ENCODE measurements at regions not wholly inside any gene's neighbourhood (a gene's known extent, or its start where the extent isn't known, plus 50 kb on each side); places are given as distances from the start of the nearest gene placed in this dataset.
"Not testable (repeated sequence)": the region's sequence is repeated elsewhere in the genome, so short reads cannot be mapped to it uniquely, and the experiment has no call there.

DNA sequence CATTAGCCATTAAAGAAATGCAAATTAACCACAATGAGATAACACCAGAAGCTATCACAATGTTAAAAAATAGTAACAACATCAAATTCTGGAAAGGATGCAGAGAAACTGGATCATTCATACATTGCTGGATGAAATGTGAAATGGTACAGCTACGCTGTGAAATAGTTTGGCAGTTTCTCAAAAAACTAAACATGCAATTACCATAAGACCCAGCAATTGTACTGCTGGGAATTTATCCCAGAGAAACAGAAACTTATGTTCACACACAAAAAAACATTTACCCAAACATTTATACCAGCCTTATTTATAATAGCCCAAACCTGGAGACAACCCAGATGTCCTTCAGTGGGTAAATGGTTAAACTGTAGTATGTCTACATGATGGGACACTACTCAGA, 592.9 kb downstream of the ZNF608 start:
- DNase-seq: no peak

DNA sequence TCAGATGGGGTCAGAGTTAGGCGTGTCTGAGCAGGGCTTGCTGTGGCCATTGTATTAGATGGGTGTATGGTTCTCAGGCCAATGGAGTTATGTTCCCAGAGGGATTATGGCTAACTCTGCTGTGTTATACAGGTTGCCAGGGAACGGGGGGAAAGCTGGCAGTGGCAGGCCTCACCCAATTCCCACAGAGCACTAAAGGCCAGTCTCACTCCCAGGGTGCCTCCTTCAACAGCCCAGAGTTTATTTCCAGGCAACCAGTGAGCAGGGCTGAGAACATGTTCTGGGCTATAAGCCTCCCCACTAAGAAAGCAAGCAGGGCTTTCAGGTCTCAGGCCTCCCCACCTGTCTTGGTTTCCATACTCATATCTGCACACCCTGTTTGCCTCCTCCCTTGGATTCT, 597.9 kb downstream of the ZNF608 start:
- DNase-seq: no peak

DNA sequence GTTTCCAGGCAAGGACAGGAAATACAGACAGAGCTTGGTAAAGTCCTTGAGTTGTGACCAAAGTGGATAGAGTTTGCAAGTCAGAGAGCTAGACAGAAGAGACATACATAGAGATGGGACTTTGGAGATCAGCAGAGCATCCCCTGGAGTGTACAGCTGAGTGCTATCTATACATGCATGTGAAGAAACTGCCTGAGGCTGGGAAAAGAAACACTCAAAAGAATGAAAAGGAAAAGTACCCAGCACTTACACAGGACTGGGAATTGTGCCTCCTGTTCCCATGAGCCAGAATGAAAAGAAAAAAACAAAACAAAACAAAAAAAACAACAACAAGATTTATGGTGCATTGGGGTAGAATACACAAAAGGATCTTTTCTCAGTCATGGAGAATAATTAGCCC, 606.4 kb downstream of the ZNF608 start:
- no peak for DNase-seq

DNA sequence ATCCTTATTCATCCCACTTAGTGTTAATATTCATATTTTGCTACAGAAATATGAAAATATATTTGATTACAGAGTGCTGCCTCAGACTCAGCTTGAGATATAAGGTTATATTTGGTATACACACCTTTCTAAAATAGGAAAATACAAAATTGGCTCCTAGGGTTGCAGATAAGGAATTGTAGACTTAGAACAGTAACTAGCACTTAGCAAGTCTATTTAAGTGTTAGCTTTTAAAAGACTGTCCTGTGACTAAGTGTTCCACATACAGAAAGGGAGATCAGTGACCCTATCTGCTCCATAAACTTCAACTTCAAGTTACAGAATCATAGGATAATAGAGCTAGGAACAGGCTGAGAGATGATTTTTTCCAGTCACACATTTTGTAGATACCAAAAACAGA, 607.0 kb downstream of the ZNF608 start:
- DNase-seq: no peak

DNA sequence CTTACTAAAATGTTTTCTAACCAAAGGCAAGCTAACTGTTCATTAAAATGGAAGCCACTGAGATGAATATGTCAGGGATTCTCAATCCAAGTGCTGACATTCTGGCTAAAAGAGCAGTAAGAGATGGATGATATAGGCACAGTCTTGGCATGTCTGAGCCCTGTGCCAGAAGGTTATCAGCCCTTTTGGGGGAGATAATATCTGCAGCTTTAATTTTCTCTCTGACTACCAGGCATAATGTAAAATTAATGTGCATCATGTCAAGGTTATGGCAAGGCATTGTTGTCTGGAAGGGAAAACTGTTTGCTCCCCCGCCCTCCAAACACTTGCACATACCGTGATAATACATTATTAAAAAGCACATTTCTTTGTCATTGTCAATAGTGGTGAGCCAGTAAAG, 609.8 kb downstream of the ZNF608 start:
- peak; percentile 25 for DNase-seq

DNA sequence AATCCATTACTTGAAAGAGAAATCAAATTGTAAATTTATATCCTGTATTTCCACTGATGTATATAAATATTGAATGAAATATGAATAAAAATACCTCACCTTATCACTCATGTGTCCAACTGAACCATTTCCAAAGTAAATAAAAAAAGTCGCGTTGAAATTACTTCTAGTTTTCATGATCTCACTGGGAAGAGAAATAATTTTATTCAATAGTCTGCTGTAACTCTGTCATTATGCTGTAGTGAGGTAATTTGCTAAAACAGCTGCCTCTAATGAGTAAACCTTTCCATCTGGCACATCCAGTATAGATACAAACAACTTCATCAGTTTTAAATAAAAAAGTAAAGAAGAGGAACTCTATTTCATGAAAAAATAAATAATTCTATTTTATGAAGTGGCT, 611.5 kb downstream of the ZNF608 start:
- peak; percentile 32 for DNase-seq

DNA sequence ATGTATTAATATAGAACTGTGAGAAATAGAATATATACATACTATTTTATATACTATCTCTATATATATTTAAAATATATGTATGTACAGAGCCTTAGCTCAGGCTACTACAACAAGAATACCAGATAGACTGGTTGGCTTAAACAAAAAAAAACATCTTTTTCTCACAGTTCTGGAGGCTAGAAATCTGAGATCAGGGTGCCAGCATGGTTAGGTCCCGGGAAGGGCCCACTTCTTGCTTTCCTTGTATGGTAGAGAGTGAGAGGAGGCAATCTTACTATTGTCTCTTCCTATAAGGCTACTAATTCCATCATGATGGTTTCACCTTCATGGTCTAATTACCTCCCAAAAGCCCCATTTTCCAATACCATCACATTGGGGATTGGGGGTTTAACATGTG, 613.0 kb downstream of the ZNF608 start:
- no peak for DNase-seq

DNA sequence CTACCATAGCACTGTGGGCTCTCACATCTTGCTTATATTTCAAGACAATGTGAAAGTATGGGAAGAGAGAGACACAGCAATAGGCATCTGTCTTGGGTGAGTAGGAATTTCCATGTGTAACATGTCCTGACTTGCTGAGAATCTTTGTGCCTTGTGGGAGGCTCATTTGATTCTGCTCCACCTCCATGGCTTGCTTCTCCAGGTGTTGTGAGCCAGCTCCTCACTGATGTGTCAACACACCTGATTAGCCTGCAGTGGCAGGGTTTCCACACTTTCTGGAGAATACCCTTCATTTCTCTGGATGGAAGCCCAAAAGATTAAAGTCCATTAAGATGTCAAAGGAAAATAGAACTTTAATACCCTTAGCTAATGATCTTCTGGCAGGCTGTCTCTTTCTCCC, 613.6 kb downstream of the ZNF608 start:
- peak; percentile 43 for DNase-seq

DNA sequence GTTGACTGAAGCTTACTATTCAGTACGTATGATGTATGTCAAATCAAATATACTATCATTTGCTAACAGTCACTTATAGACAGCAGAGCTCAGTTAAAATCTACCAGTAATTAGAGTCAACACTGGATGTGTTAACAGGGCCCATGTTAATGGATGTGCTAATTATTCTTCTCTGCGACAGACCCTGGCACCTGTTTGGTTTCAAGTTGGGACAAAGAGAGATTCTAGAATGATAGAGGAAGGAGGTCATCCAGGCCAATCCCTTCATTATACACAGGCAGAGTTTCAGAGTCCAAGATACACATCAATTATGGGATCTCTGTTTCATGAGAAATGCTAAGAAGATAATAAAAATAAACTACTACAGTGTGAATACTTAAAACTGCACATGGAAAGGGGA, 615.0 kb downstream of the ZNF608 start:
- peak; percentile 85 for DNase-seq

DNA sequence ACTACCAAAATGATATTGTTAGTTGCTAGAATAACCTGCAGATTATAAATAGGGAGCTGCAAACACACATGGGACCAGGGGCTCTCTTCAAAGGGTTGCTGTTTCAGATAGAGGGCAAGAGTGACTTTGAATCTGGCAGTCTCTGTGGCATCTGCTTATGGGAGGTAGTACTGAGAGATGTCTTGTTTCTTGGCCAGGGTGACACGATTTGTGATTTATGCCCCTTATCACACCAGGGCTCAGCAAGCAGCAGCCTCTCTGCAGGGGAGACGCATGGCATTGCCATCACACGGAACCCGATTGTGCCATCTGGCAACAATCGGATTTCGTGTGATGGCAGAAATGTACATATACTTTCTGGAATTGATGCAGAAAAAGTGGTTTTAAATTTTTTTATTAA, 615.6 kb downstream of the ZNF608 start:
- DNase-seq: peak; percentile 63

DNA sequence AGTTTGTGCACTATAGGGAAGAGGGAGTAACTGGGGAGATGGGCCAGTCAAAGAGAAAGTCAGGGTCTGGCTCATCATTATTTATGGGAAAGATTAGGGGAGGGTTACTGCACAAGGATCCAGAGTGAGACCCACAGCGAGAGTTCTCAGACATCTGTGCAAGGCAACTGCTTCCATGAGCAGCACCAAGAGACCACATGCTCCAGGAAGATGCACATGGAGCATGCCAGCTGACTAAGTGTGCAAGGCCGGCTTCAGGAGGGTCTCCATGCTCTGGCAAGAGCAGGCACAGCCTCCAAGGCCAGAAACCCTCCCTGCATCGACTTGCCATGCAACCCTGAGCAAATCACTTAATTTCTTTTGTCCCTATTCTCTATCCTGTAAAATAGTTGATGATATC, 616.9 kb downstream of the CSNK1G3 start:
- no peak for DNase-seq

DNA sequence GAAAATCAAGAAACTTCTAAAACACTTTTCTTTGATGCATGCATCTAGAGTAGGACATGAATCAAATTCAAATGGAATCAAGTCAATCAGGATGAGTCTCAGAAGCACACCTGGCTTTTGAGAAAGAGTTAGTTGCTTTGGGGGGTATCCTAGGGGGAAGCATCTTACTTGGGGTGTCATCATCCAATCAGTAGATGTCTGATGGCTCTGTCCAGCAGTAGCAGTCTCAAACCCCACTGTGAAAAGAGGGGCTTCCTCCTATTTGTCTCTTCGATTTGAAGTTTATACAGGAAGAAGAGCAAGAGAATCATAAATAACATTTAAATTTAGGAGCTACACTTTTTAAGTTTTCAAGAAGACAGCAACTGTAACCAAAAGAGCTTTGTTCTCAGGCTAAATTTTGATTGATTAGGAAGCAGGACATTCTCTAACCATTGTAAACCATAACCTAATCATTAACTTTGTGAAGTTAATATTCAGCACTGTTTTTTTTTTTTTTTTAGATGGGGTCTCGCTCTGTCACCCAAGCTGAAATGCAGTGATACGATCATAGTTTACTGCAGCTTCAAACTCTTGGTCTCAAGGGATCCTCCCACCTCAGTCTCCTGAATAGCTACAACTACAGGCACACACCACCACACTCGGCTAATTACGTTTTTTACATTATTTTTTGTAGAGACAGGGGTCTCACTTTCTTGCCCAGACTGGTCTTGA, 614.7 kb downstream of the CSNK1G3 start:
- no peak for DNase-seq

DNA sequence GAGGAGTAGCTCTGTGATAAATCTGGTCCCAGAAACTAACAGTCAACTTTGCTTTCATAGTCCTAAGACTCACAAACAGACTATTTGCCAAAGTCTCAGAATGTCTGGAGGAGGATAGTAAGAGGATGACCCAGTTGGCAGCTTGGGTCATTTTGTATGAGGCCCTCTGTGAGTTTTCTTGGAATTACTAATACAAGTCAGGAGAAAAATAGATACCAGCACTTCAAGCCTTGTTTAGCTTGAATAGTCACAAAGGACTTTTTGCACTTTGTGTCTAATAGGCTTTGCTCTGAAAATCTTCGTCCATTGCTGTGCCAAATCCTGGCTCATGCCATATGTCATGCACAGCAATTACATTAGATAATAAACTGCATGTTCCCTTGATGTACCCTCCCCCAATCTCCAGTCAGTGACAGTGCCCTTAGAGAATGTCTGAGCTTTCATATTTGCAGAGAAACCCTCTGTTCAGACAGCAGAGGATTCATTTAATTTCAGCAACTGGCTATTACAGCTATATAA, 612.8 kb downstream of the CSNK1G3 start:
- DNase-seq: no peak

DNA sequence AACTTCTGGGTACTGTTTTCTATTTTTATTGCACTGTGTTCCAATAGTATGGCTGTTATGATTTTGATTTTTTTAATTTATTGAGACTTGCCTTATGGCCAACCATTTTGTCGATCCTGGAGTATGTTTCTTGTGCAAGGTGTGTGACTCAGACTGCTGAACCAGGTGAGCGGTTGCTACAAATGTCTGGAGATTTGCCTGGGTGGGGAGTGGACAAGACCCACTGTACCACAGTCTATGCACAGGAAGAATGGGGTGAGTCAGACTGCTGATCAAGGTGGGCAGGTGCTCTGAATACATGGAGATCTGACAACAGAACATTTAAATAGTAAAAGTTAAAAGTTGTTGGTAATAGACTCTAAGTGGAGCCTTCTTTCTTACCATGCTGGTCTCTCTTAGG, 609.2 kb downstream of the CSNK1G3 start:
- no peak for DNase-seq

DNA sequence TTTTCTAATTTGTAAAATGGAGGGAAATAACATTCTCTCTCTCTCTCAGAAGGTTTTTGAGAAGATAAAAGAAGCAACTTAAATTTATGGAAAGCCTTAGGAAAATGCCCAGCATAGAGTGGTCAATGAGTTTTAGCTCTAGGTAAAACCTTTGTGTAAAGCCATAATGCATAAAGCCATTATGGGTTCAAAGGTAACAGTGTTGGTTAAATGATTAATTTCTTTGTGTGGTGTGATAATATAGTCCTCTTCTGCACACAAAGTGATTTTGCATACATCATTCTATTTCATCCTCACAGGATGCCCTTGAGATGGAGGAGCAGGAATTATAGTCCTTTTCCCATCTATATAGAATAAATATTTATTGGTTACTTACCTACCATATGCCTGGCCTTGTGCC, 602.9 kb downstream of the CSNK1G3 start:
- DNase-seq: no peak

DNA sequence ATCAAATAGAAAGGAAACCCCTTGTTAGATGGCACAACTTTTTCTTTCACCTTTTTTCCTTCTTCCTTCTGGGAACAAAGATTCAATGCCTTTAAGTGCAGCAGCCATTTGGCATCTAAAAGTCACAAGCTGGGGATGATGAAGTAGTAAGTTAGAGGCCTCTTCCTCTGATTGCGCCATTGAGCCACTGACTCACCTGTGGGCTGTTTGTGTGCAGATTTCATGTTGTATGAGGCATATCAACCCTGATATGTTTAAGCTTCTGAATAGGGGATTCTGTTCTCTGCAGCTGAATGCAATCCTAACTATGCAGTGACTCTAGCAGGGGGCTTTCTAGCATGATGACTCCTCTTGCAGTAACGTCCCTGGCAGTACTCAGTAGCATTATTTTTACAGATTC, 599.9 kb downstream of the CSNK1G3 start:
- DNase-seq: no peak

DNA sequence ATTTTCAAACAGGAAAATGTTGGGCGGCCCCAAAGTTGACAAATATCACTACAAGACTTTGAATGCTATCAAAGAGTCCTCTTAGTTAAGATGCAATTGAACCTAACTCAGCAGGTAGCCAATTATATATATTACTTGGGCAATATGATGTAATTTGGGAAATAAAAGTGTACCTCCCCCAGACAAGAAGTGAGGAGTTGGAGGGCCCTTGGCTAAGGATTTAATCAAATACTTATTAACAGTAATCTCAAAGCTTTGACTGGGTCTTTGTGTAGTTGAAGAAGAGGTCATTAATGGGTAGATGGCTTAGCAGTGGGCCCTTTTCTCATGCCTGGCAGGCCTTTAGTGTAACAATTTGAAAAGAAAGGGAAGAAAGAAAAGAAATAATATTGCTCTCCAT, 599.0 kb downstream of the CSNK1G3 start:
- DNase-seq: no peak

DNA sequence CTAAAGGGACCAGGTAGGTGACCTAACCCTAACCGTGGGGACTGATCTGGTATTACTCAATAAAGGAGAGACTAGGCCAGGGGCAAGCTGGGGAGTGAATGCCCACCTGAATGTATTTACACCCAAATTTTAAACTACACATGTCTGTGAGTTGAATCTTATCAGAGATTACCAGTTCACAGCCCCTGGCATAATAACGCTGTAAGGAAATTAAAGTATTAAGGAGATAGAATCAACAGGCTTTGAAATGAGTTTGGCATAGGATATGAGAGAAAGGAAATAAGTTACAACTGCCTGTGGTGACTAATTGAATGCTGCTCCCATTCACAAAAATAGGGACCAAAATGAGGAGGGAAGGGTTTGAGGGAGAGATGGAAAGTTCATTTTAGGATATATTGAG, 593.3 kb downstream of the CSNK1G3 start:
- DNase-seq: no peak

DNA sequence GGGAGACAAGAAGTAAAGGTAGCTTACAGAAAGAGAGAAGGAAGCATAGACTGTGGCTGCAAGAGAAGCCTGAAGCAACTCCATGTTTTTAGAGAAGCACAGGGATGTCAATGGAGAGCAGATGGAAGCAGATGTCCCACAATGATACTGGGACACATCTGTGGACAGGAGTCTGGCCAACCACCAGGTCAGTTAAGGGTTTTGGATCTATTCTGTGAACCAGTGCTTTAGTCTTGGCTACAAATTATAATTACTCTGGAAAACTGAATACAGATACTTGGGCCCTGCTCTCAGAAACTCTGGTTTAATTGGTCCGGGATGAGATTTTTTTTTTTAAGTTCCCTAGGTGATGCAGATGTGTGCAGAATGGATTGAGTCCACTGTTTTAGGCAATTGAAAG, 592.8 kb downstream of the CSNK1G3 start:
- DNase-seq: no peak

DNA sequence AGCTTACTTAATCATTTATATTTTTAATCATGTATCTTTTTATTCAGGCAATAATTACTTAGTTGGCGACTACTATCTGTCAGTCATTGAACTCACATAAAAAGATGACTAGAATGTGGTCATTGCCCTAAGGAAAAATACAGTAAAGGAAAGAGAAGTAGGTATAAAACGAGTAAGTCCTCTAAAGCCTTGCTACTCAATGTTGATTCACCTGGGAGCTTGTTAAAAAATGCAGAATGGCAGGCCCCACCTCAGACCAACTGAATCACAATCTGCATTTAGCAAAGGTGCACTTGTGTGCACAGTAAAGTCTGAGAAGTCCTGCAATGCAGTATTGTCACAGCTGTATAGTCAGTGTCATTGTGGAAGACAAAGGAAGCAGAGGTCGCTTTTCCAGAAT, 592.4 kb downstream of the CSNK1G3 start:
- DNase-seq: no peak

DNA sequence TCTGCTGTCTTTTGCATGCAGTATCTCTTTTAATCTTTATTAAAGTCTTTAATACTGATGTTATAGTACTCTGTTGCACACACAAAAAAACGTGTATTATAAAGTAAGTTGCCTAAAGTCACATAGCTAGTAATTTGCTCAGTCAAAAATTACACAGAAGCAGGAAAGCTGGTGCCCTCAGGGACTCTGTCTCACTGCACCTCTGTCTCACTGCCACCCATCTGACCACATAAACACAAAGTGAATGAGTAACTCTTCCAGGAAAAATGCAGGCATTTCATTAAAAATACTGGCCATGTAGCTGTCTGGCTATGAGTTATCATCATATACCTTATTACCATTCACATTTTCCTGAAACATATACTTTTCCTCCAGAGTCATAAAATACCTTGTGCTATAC, 591.7 kb downstream of the CSNK1G3 start:
- DNase-seq: no peak

DNA sequence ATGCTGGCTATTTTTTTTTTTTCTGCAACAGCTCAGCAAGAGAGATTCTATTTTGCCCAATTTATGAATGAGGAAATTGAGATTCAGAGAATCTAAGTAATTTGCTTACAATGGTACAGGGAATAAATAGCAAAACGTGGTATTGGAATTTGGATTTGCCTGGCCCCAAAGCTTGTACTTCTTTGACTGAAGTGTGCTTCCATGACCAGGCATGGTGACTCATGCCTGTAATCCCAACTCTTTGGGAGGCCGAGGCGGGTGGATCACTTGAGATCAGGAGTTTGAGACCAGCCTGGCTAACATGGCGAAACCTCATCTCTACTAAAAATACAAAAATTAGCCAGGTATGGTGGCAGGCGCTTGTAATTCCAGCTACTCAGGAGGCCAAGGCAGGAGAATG, 591.1 kb downstream of the CSNK1G3 start:
- not testable (repeated sequence) for DNase-seq

DNA sequence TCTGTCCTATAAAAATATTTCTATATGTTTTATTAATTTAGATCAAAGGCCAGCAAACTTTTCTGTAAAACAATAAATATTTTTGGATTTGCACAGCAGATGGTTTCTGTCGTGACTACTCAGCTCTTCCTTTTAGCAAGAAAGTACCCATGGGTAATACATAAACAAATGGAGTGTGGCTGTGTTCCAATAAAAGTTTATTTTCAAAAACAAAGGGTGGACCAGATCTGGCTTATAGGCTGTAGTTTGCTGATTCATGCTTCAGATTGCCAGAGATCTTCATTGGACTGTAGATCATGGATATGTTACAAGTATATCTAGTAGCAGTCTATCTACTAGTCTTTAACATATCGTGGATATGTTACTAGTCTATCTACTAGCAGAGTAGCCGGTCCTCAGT, 590.5 kb downstream of the CSNK1G3 start:
- DNase-seq: no peak

DNA sequence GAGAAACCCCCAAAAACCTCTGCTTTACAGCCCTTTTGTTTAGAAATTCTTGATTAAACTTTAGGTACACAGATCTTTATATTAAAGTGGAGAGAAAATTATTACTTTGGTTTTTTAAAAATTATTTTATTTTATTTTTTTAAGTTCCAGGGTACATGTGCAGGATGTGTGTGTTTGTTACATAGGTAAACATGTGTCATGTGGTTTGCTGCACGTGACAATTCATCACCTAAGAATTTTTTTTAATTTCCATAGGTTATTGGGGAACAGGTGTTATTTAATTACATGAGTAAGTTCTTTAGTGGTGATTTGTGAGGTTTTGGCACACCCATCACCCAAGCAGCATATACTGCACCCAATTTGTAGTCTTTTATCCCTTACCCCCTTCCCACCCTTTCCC, 581.7 kb downstream of the CSNK1G3 start:
- no peak for DNase-seq

DNA sequence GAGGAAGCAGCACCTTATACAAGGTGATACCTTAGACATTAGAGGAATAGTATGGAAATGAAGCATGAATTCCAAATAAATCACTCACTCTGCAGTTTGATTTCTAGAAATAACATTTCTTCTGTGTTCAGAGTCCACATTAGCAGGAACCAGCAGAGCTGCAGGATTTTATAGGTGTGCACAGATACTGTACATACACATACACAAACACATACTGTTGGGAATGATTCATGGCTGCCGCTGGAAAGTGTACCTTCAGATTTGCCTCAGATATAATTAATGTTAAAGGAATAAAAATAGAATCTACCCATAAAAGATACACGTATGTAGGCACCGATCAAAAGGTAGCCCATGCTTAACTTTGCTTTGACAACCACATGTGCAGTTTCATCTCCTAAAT, 578.1 kb downstream of the CSNK1G3 start:
- no peak for DNase-seq

Data from NCI-H2081 treated with DMSO at 0.1 percent for 48 hours (cell line).